ENCODE measurements at regions not wholly inside any gene's neighbourhood (a gene's known extent, or its start where the extent isn't known, plus 50 kb on each side); places are given as distances from the start of the nearest gene placed in this dataset.

- H3K4me3 ChIP-seq = no peak overlapping the region
- WGBS (ENCODE audit: insufficient coverage, low coverage, low lambda C conversion rate, missing lambda C conversion rate) = 46% methylated on average over 1 of the region's 1 CpG
- H3K27ac ChIP-seq = no peak overlapping the region
- DNase-seq (no peak), ATAC-seq (no peak)
- intact Hi-C loops (cut with DNase I) = no loop called here
- H3K4me1 ChIP-seq = no peaks in the 10 kb centered on the region
- no peaks in the 10 kb centered on the region for H3K27me3 ChIP-seq
- no peaks in the 10 kb centered on the region for H3K36me3 ChIP-seq
- no peaks in the 10 kb centered on the region for H3K9me3 ChIP-seq
- TF ChIP-seq POLR2A (IDR thresholded peaks at IDR 0.05) = no peak
- no peak for TF ChIP-seq CTCF (IDR thresholded peaks at IDR 0.05)
Observed at GRCh38 chr12:91482231-91482630, 299.6 kb upstream of the DCN start.

- no peaks in the 10 kb centered on the region for H3K36me3 ChIP-seq
- TF ChIP-seq POLR2A (IDR thresholded peaks at IDR 0.05) (no peak), CTCF (IDR thresholded peaks at IDR 0.05) (no peak)
- H3K27me3 ChIP-seq = no peaks in the 10 kb centered on the region
- intact Hi-C loops (cut with DNase I) = no loop called here
- ATAC-seq (no peak), DNase-seq (no peak)
- no peaks in the 10 kb centered on the region for H3K4me1 ChIP-seq
- WGBS (ENCODE audit: insufficient coverage, low coverage, low lambda C conversion rate, missing lambda C conversion rate) = 67% methylated on average over 1 of the region's 1 CpG
- H3K9me3 ChIP-seq = no peaks in the 10 kb centered on the region
- H3K27ac ChIP-seq = no peak overlapping the region
- no peak overlapping the region for H3K4me3 ChIP-seq
Observed at GRCh38 chr12:91478500-91478899, 295.9 kb upstream of the DCN start.

GRCh38 chr12:91467686-91468085 lies 285.1 kb upstream of the DCN start:
- DNase-seq (no peak), ATAC-seq (no peak)
- H3K9me3 ChIP-seq = no peaks in the 10 kb centered on the region
- 68% methylated on average over 4 of the region's 4 CpGs for WGBS (ENCODE audit: insufficient coverage, low coverage, low lambda C conversion rate, missing lambda C conversion rate)
- H3K4me1 ChIP-seq = no peaks in the 10 kb centered on the region
- TF ChIP-seq POLR2A (IDR thresholded peaks at IDR 0.05) (no peak), CTCF (IDR thresholded peaks at IDR 0.05) (no peak)
- no peaks in the 10 kb centered on the region for H3K36me3 ChIP-seq
- no peak overlapping the region for H3K4me3 ChIP-seq
- H3K27ac ChIP-seq = no peak overlapping the region
- H3K27me3 ChIP-seq = no peaks in the 10 kb centered on the region
- intact Hi-C loops (cut with DNase I) = no loop called here

GRCh38 chr12:91461061-91461460 lies 278.4 kb upstream of the DCN start:
- DNase-seq = no peak
- H3K4me1 ChIP-seq = no peaks in the 10 kb centered on the region
- no peak for ATAC-seq
- H3K36me3 ChIP-seq = no peaks in the 10 kb centered on the region
- TF ChIP-seq CTCF (IDR thresholded peaks at IDR 0.05) (no peak), POLR2A (IDR thresholded peaks at IDR 0.05) (no peak)
- no peak overlapping the region for H3K27ac ChIP-seq
- no peak overlapping the region for H3K4me3 ChIP-seq
- no peaks in the 10 kb centered on the region for H3K9me3 ChIP-seq
- 90% methylated on average over 1 of the region's 1 CpG for WGBS (ENCODE audit: insufficient coverage, low coverage, low lambda C conversion rate, missing lambda C conversion rate)
- H3K27me3 ChIP-seq = no peaks in the 10 kb centered on the region
- intact Hi-C loops (cut with DNase I) = no loop called here

GRCh38 chr12:91460469-91460868 lies 277.9 kb upstream of the DCN start:
- Histone ChIP-seq H3K4me3 (no peak overlapping the region), H3K4me1 (no peaks in the 10 kb centered on the region), H3K27ac (no peak overlapping the region), H3K36me3 (no peaks in the 10 kb centered on the region), H3K9me3 (no peaks in the 10 kb centered on the region), H3K27me3 (no peaks in the 10 kb centered on the region)
- ATAC-seq = no peak
- 59% methylated on average over 1 of the region's 1 CpG for WGBS (ENCODE audit: insufficient coverage, low coverage, low lambda C conversion rate, missing lambda C conversion rate)
- TF ChIP-seq CTCF (IDR thresholded peaks at IDR 0.05) (no peak), POLR2A (IDR thresholded peaks at IDR 0.05) (no peak)
- intact Hi-C loops (cut with DNase I) = no loop called here
- DNase-seq = no peak

Data from right lobe of liver (tissue), 6 donors.